MM.1S (cell line): ENCODE measurements at regions not wholly inside any gene's neighbourhood (a gene's known extent, or its start where the extent isn't known, plus 50 kb on each side); places are given as distances from the start of the nearest gene placed in this dataset.

Experiments
- CTCF ChIP-seq: fragments of 300-600 bp; sonication (generic); IDR thresholded peaks from 2 replicates; pipeline ENCODE4 v1.5.1; 2016; ENCODE audit warnings: antibody characterized with exemption, low read length, mixed read lengths
- EZH2 ChIP-seq: fragments of 300-600 bp; sonication (generic); optimal IDR thresholded peaks from 2 replicates; pipeline ENCODE3; 2017; ENCODE audit warnings: low read depth, mild to moderate bottlenecking, antibody characterized with exemption, low read length, mixed read lengths

DNA sequence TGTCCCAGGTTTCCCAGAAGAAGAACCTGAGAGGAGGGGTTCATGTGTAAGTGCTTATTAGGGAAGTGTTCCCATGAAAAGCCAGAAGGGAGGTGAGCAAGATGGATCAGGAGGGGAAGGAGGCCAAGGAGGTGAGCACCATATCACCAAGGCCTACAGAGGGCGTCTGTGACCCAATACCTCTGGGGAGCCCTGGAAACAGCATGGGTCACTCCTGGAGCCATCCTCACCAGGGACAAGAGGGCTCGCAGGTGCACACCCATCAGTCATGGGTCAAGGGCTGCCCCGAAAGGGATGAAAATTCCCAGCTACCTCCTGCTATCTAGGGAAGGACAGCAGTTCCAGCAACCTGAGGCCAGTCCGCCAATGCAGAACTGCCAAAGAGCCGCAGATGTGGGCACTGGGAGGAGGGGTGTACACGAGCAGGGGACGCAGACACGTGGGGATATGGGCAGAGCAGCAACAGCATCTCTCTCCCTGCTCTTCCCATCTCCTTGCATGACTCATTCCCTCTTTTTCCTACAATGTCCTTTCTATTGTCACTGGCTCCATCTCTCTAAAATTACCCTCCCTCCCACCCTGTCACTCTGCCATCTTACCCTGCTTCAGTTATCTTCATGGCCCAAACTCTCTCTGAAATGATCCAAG lies 167.6 kb upstream of the FSTL4 start:
- TF ChIP-seq EZH2 (no peak), CTCF (peak; percentile 23)
